Upper lobe of left lung (tissue), 4 donors: ENCODE measurements at regions not wholly inside any gene's neighbourhood (a gene's known extent, or its start where the extent isn't known, plus 50 kb on each side); places are given as distances from the start of the nearest gene placed in this dataset.

ENCODE experiments used
- CTCF ChIP-seq, 6 experiments: fragments of 450-650 bp in 4 of 6; fragments of 200-600 bp in 2 of 6; sonication (generic) in 2 of 6; IDR thresholded peaks; one replicate each; pipeline ENCODE4 v1.5.1; 2016 to 2019; ENCODE audit warnings: antibody characterized with exemption in 6 of 6
- EP300 ChIP-seq, 4 donors: sonication (generic); formaldehyde crosslinking; IDR thresholded peaks; one replicate each; pipeline ENCODE4 v1.5.1; 2017; ENCODE audit warnings: antibody characterized with exemption in 4 of 4, control low read depth in 2 of 4
- POLR2AphosphoS5 ChIP-seq, 2 donors: sonication (generic); formaldehyde crosslinking; IDR thresholded peaks; one replicate each; pipeline ENCODE4 v1.5.1; 2017; ENCODE audit warnings: antibody characterized with exemption in 2 of 2

DNA sequence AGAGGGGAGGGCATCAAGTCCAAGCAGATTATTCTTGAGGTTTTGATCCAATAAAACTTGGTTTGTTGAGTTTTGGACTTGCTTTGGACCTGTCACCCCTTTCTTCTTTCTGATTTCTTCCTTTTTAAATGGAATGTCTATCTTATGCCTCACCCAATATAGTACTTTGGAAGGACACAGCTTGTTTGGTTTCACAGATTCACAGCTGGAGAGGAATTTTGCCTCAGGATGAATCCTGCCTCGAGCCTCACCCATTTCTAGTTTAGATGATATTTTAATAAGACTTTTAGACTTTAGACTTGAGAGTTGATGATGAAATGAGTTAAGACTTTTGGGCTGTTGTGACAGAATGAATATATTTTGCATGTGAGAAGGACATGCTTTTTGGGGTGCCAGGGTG is 136.9 kb upstream of the PDE5A start:
- TF ChIP-seq POLR2AphosphoS5 (IDR thresholded peaks at IDR 0.05) (no peak), CTCF (IDR thresholded peaks at IDR 0.05) (no peak), EP300 (IDR thresholded peaks at IDR 0.05) (no peak)
